Gastroesophageal sphincter (tissue), 4 donors: ENCODE measurements at regions not wholly inside any gene's neighbourhood (a gene's known extent, or its start where the extent isn't known, plus 50 kb on each side); places are given as distances from the start of the nearest gene placed in this dataset.

Experiments
- ATAC-seq: fragments of 150-250 bp; one replicate; pipeline ENCODE4 v1.9.1; 2016; ENCODE audit warnings: mild to moderate bottlenecking, moderate library complexity
- H3K27ac ChIP-seq, 4 donors: fragments of 200-600 bp; sonication (generic) in 3 of 4; 1 replicate in 3 of 4; 2 replicates in 1 of 4; pipeline ENCODE4 v1.5.1; 2016 to 2019
- H3K27me3 ChIP-seq: fragments of 200-600 bp; sonication (generic); one replicate; pipeline ENCODE4 v1.5.1; 2019
- H3K36me3 ChIP-seq, 2 donors: fragments of 200-600 bp; sonication (generic); one replicate each; pipeline ENCODE4 v1.5.1; 2019; ENCODE audit warnings: control low read depth in 1 of 2
- H3K4me1 ChIP-seq, 3 donors: fragments of 200-600 bp; sonication (generic); 1 replicate in 2 of 3; 2 replicates in 1 of 3; pipeline ENCODE4 v1.5.1; 2016 to 2019; ENCODE audit warnings: control low read depth in 2 of 3
- H3K4me3 ChIP-seq, 2 donors: fragments of 200-600 bp; sonication (generic); one replicate each; pipeline ENCODE4 v1.5.1; 2019; ENCODE audit warnings: mild to moderate bottlenecking in 1 of 2, moderate library complexity in 1 of 2
- H3K9me3 ChIP-seq, 3 donors: fragments of 200-600 bp; sonication (generic); one replicate each; pipeline ENCODE4 v1.5.1; 2017 to 2019; ENCODE audit warnings: control low read depth in 2 of 3
- EP300 ChIP-seq: sonication (generic); formaldehyde crosslinking; IDR thresholded peaks from one replicate; pipeline ENCODE4 v1.6.1; 2017; ENCODE audit warnings: antibody characterized with exemption, mild to moderate bottlenecking
- POLR2A ChIP-seq, 2 donors: fragments of 450-650 bp; IDR thresholded peaks; one replicate each; pipeline ENCODE4 v1.6.1; 2017; ENCODE audit warnings: antibody characterized with exemption in 2 of 2, mild to moderate bottlenecking in 2 of 2, moderate library complexity in 1 of 2
- POLR2AphosphoS5 ChIP-seq: sonication (generic); formaldehyde crosslinking; IDR thresholded peaks from one replicate; pipeline ENCODE4 v1.6.1; 2017; ENCODE audit warnings: antibody characterized with exemption
- WGBS, 2 donors: methylation state at CpG; one replicate each; pipeline ENCODE4 v1.1.5; 2018; ENCODE audit warnings: low coverage in 1 of 2; 5-methylcytosine and 5-hydroxymethylcytosine counted together
- TF ChIP-seq, protein P1 (sequence below), 4 experiments: fragments of 200-600 bp in 2 of 4; fragments of 450-650 bp in 2 of 4; sonication (generic) in 1 of 4; IDR thresholded peaks; one replicate each; pipeline ENCODE4 v1.5.1; 2017 to 2019; ENCODE audit warnings: antibody characterized with exemption in 4 of 4, mild to moderate bottlenecking in 2 of 4, moderate library complexity in 2 of 4

DNA sequence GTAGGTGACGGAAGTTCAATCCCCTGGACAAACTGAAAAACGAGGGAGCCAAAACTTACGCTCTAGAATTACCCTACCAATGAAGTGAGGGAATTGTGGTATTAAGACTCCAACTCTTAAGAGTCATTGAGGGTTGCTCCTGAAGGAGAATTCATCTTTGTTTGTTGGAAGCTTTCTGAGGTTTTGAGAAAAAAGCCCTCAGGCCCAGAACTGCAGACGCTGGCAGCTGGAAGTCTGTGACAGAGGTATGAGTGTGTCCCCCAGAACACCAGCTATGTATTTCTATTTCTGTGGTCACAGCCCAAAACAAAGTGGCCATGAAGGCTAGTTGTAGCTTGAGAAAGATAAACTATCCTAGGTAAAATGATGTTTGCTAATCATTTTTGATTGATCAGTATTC, 438.8 kb upstream of the B3GALT2 start:
- no peak overlapping the region for H3K27ac ChIP-seq
- no peaks in the 10 kb centered on the region for H3K9me3 ChIP-seq
- no peaks in the 10 kb centered on the region for H3K4me1 ChIP-seq
- H3K27me3 ChIP-seq = no peaks in the 10 kb centered on the region
- no peaks in the 10 kb centered on the region for H3K36me3 ChIP-seq
- TF ChIP-seq POLR2A (IDR thresholded peaks at IDR 0.05) (no peak), POLR2AphosphoS5 (no peak)
- ATAC-seq = no peak
- 52 to 53% methylated on average over 3 of the region's 4 CpGs for WGBS, 2 donors
- H3K4me3 ChIP-seq = no peak overlapping the region

DNA sequence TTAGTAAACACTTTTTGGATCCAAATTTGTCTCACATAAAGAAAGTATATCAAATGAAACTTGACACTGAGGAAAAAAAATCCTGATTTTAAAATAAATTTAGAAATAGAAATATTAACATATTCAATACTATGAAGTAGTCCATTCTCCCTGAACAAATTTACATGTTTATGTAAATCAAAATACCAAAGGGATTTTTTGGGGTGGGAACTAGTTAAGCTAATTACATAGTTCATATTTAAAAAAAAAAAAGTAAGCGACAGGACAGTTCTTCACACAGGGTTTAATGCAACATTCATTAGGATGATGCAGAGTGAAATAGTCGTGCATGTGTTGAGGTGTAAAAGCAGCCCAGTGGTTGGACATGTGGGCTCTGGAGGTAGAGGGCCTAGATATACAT, 433.5 kb upstream of the B3GALT2 start:
- Histone ChIP-seq H3K4me1 (no peaks in the 10 kb centered on the region), H3K9me3 (no peaks in the 10 kb centered on the region), H3K36me3 (no peaks in the 10 kb centered on the region), H3K27ac (no peak overlapping the region), H3K4me3 (no peak overlapping the region), H3K27me3 (no peaks in the 10 kb centered on the region)
- ATAC-seq = no peak
- WGBS, 2 donors = 80 to 91% methylated on average over 2 of the region's 2 CpGs
- no peak for TF ChIP-seq POLR2AphosphoS5
- TF ChIP-seq EP300 = no peak
- TF ChIP-seq, protein P1, sequence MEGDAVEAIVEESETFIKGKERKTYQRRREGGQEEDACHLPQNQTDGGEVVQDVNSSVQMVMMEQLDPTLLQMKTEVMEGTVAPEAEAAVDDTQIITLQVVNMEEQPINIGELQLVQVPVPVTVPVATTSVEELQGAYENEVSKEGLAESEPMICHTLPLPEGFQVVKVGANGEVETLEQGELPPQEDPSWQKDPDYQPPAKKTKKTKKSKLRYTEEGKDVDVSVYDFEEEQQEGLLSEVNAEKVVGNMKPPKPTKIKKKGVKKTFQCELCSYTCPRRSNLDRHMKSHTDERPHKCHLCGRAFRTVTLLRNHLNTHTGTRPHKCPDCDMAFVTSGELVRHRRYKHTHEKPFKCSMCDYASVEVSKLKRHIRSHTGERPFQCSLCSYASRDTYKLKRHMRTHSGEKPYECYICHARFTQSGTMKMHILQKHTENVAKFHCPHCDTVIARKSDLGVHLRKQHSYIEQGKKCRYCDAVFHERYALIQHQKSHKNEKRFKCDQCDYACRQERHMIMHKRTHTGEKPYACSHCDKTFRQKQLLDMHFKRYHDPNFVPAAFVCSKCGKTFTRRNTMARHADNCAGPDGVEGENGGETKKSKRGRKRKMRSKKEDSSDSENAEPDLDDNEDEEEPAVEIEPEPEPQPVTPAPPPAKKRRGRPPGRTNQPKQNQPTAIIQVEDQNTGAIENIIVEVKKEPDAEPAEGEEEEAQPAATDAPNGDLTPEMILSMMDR (IDR thresholded peaks at IDR 0.05) = no peak
- TF ChIP-seq POLR2A (IDR thresholded peaks at IDR 0.05) = no peak

DNA sequence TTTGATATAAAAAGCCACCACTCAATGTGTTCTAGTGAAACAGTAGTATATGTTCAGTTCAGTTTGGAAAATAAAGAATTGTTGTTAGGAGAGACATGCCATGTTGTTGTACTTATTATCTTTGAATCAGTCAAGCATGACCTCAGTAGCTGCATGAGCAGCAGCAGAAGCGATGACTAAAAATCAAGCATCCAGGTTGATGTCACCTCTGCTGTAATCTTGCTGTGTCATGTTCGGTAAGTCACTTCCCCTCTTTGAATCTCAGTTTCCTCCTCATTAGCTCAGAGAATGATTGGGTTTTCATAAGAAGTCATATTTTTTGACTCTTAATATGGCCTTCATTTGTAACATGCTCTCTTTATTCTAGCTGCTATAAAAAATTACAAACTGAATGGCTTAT, 428.4 kb upstream of the B3GALT2 start:
- Histone ChIP-seq H3K4me3 (no peak overlapping the region), H3K36me3 (no peaks in the 10 kb centered on the region), H3K4me1 (no peaks in the 10 kb centered on the region), H3K27me3 (no peaks in the 10 kb centered on the region), H3K27ac (no peak overlapping the region), H3K9me3 (no peaks in the 10 kb centered on the region)
- no peak for ATAC-seq
- 91 to 94% methylated on average over 2 of the region's 2 CpGs for WGBS, 2 donors
- no peak for TF ChIP-seq EP300
- no peak for TF ChIP-seq POLR2A (IDR thresholded peaks at IDR 0.05)
- TF ChIP-seq, protein P1 (IDR thresholded peaks at IDR 0.05) = no peak

DNA sequence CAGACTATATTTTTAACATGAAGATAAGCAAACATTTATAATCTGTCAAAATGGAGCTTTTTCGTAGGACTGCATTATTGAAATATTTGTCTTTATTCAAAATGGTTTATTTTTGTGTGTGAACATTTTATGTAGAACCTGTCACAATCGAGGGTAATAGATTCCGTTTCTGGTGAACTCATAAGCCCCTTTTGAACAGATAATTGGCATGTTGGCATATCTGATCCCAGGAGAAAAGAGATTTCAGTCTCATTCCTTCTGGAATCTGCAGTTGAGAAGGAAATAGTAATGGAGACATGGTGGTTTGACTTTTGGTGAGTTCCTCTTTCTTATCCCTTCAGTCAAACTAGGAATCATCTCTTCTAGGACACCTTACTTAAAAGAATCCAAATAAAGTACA, 427.9 kb upstream of the B3GALT2 start:
- TF ChIP-seq POLR2AphosphoS5 (no peak), POLR2A (IDR thresholded peaks at IDR 0.05) (no peak), EP300 (no peak)
- TF ChIP-seq, protein P1 (IDR thresholded peaks at IDR 0.05) = no peak

DNA sequence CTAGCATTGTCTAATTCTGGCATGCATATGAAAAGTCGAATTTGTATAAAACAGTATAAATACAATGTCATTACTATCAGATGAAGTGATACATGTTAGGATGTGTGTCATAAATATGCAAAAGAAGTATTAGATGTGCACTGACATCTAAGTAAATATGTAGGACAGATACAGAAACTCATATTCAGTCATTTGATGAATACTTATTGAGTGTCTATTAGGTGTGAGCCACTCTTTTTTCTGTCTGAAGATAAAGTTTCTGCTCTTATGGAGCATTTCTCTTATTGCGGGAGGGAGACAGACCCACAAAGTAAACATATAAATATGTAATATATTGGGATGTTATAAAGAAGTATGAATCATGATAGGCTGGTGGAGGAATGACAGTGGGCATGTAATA, 426.6 kb upstream of the B3GALT2 start:
- TF ChIP-seq POLR2A (IDR thresholded peaks at IDR 0.05) (no peak), EP300 (no peak), POLR2AphosphoS5 (no peak)
- TF ChIP-seq, protein P1 (IDR thresholded peaks at IDR 0.05) = no peak
- no peak for ATAC-seq
- Histone ChIP-seq H3K27ac (no peak overlapping the region), H3K4me3 (no peak overlapping the region), H3K36me3 (no peaks in the 10 kb centered on the region), H3K4me1 (no peaks in the 10 kb centered on the region), H3K27me3 (no peaks in the 10 kb centered on the region), H3K9me3 (no peaks in the 10 kb centered on the region)
- 84 to 86% methylated on average over 2 of the region's 2 CpGs for WGBS, 2 donors

More for the DNA sequence above, 427.9 kb upstream of the B3GALT2 start:
- no peaks in the 10 kb centered on the region for H3K27me3 ChIP-seq
- H3K9me3 ChIP-seq = no peaks in the 10 kb centered on the region
- 76 to 92% methylated on average over 3 of the region's 3 CpGs for WGBS, 2 donors
- ATAC-seq = no peak
- no peak overlapping the region for H3K4me3 ChIP-seq
- no peaks in the 10 kb centered on the region for H3K36me3 ChIP-seq
- H3K27ac ChIP-seq = no peak overlapping the region
- no peaks in the 10 kb centered on the region for H3K4me1 ChIP-seq

DNA sequence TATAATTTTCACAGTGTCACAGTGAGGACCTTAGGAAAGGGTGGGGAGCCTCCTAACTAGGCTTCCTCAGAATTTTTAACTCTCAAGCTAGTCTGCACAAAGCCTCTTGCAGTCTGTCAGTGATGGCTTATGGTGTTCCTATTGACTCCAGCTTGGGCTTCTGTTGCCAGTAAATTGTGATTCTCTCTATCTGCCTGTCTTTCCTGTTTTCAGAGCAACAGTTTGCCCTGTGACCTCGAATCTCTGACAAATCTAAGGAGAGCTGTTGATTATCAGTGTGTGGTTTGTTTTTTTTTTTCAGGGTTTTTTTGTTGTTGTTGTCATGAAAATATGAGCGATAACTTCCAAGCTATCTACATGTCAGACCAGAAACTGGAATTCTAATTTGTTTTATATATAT, 423.2 kb upstream of the B3GALT2 start:
- Histone ChIP-seq H3K36me3 (no peaks in the 10 kb centered on the region), H3K4me3 (no peak overlapping the region), H3K27me3 (no peaks in the 10 kb centered on the region), H3K27ac (no peak overlapping the region), H3K9me3 (no peaks in the 10 kb centered on the region), H3K4me1 (no peaks in the 10 kb centered on the region)
- WGBS, 2 donors = 77 to 100% methylated on average over 2 of the region's 2 CpGs
- no peak for TF ChIP-seq POLR2A (IDR thresholded peaks at IDR 0.05)
- no peak for ATAC-seq
